OCI-LY1 (cell line): ENCODE measurements at regions not wholly inside any gene's neighbourhood (a gene's known extent, or its start where the extent isn't known, plus 50 kb on each side); places are given as distances from the start of the nearest gene placed in this dataset.

ENCODE experiments used
- EZH2 ChIP-seq: fragments of 200-600 bp; sonication (generic), shearing (Covaris generic); IDR thresholded peaks from 2 replicates; pipeline ENCODE4 v1.8.0; 2017; ENCODE audit warnings: borderline replicate concordance, mixed run types, mild to moderate bottlenecking, antibody characterized with exemption, low read length, moderate library complexity, mixed read lengths
- TF ChIP-seq, protein P1 (sequence below): fragments of 200-600 bp; sonication (generic), shearing (Covaris generic); IDR thresholded peaks from 2 replicates; pipeline ENCODE4 v1.5.1; 2017; ENCODE audit warnings: mild to moderate bottlenecking, antibody characterized with exemption, low read length, moderate library complexity, mixed read lengths

DNA sequence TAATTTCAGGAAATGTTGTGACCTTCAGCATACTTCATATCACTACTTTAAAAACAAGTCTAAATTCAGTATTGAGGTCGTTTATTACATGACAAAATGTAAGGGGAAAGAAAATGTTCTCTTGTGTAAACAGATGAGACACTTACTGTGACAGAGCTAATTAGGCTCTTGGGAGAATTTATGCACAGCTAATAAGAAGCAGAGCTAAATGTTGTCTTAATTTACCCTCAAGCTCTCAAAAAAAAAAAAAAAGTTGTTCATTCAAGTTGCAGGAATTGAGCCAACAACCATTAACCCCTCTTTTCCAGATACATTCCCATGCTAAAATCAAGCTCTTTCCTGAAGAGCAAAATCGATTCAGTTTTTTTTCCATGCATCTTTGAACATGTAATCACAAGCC lies 1419.4 kb downstream of the FSCB start:
- TF ChIP-seq, protein P1, sequence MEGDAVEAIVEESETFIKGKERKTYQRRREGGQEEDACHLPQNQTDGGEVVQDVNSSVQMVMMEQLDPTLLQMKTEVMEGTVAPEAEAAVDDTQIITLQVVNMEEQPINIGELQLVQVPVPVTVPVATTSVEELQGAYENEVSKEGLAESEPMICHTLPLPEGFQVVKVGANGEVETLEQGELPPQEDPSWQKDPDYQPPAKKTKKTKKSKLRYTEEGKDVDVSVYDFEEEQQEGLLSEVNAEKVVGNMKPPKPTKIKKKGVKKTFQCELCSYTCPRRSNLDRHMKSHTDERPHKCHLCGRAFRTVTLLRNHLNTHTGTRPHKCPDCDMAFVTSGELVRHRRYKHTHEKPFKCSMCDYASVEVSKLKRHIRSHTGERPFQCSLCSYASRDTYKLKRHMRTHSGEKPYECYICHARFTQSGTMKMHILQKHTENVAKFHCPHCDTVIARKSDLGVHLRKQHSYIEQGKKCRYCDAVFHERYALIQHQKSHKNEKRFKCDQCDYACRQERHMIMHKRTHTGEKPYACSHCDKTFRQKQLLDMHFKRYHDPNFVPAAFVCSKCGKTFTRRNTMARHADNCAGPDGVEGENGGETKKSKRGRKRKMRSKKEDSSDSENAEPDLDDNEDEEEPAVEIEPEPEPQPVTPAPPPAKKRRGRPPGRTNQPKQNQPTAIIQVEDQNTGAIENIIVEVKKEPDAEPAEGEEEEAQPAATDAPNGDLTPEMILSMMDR, result no peak
- no peak for TF ChIP-seq EZH2
